Fibroblast of lung (primary cell): ENCODE measurements at regions not wholly inside any gene's neighbourhood (a gene's known extent, or its start where the extent isn't known, plus 50 kb on each side); places are given as distances from the start of the nearest gene placed in this dataset.

Experiments
- DNase-seq, 2 donors: peaks; one replicate each; pipeline versions ENCODE4 v3.0.0 to v3.0.0-alpha.2; 2010; ENCODE audit warnings: low read depth in 2 of 2
- H2AFZ ChIP-seq: 2 replicates; pipeline ENCODE4 v1.5.1; 2012; ENCODE audit warnings: low read length, control low read depth, inconsistent platforms
- H3K27ac ChIP-seq: 2 replicates; pipeline ENCODE4 v1.5.1; 2011; ENCODE audit warnings: low read length, control low read depth; ENCODE audit not compliant: insufficient read depth
- H3K27me3 ChIP-seq: 2 replicates; pipeline ENCODE4 v1.5.1; 2011; ENCODE audit warnings: mild to moderate bottlenecking, low read length; ENCODE audit not compliant: control insufficient read depth, insufficient read depth
- H3K36me3 ChIP-seq: 2 replicates; pipeline ENCODE4 v1.5.1; 2011; ENCODE audit warnings: low read length; ENCODE audit not compliant: control insufficient read depth, insufficient read depth
- H3K4me1 ChIP-seq: 2 replicates; pipeline ENCODE4 v1.5.1; 2011; ENCODE audit warnings: low read length; ENCODE audit not compliant: control insufficient read depth, insufficient read depth; ENCODE audit errors: extremely low read depth
- H3K4me2 ChIP-seq: 2 replicates; pipeline ENCODE4 v1.5.1; 2011; ENCODE audit warnings: low read length, control low read depth; ENCODE audit not compliant: insufficient read depth; ENCODE audit errors: extremely low read depth
- H3K4me3 ChIP-seq, 4 experiments: fragments of 200-600 bp in 1 of 4; sonication (generic) in 1 of 4; replicated peaks in 1 of 4; 2 replicates each; pipeline ENCODE4 v1.5.1; 2011 to 2016; ENCODE audit warnings: low read length in 4 of 4, low read depth in 3 of 4, mild to moderate bottlenecking in 3 of 4, control low read depth in 2 of 4, inconsistent platforms in 1 of 4, mixed read lengths in 1 of 4; ENCODE audit not compliant: insufficient read depth in 1 of 4; ENCODE audit errors: control extremely low read depth in 1 of 4
- H3K79me2 ChIP-seq: 2 replicates; pipeline ENCODE4 v1.5.1; 2012; ENCODE audit warnings: mild to moderate bottlenecking, low read length, inconsistent platforms; ENCODE audit not compliant: control insufficient read depth, insufficient read depth
- H3K9ac ChIP-seq: 2 replicates; pipeline ENCODE4 v1.5.1; 2011; ENCODE audit warnings: mild to moderate bottlenecking, low read length, control low read depth; ENCODE audit not compliant: insufficient read depth
- H3K9me3 ChIP-seq: 2 replicates; pipeline ENCODE4 v1.5.1; 2012; ENCODE audit warnings: low read depth, low read length; ENCODE audit not compliant: control insufficient read depth, insufficient read depth
- H4K20me1 ChIP-seq: 2 replicates; pipeline ENCODE4 v1.5.1; 2011; ENCODE audit warnings: low read length; ENCODE audit not compliant: control insufficient read depth, insufficient read depth; ENCODE audit errors: extremely low read depth
- EZH2 ChIP-seq: IDR thresholded peaks from 2 replicates; pipeline ENCODE4 v1.5.1; 2012; ENCODE audit warnings: low read length, control low read depth, mild to moderate bottlenecking; ENCODE audit errors: missing control alignments
- TF ChIP-seq, protein P1 (sequence below), 2 donors: IDR thresholded peaks in 1 of 2; conservative IDR thresholded peaks in 1 of 2; 1 replicate in 1 of 2; 2 replicates in 1 of 2; pipeline ENCODE4 v1.5.1; 2011 to 2012; ENCODE audit warnings: low read length in 2 of 2, control low read depth in 1 of 2, inconsistent platforms in 1 of 2, low read depth in 1 of 2, mild to moderate bottlenecking in 1 of 2

DNA sequence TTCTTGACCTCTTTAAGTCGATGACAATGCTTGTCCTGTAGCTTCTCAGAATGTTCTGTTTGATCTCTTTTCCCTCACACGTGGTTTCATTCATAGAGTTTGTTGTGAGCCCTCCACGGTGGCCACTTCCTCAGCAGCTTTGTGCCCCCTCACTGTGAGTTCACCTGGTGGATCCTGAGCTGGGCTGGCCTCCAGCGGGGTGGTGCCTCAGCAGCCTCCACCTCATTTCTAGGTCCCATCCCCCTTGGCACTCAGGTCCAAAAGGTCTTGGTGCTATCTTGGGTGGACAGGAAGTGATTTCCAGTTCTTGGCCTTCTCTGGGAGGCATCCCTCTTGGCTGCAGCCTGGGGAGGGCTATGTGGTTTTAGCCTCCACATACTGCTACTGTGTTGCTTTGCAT is 203.2 kb upstream of the WSCD1 start:
- Histone ChIP-seq H3K4me3 (no peak overlapping the region), H3K27ac (no peak overlapping the region), H3K9ac (no peak overlapping the region), H3K27me3 (no peaks in the 10 kb centered on the region), H4K20me1 (no peaks in the 10 kb centered on the region), H3K9me3 (no peaks in the 10 kb centered on the region), H2AFZ (no peak overlapping the region), H3K36me3 (no peaks in the 10 kb centered on the region), H3K4me1 (no peaks in the 10 kb centered on the region), H3K4me2 (no peak overlapping the region), H3K79me2 (no peaks in the 10 kb centered on the region)
- DNase-seq, result no peak
- TF ChIP-seq, protein P1, sequence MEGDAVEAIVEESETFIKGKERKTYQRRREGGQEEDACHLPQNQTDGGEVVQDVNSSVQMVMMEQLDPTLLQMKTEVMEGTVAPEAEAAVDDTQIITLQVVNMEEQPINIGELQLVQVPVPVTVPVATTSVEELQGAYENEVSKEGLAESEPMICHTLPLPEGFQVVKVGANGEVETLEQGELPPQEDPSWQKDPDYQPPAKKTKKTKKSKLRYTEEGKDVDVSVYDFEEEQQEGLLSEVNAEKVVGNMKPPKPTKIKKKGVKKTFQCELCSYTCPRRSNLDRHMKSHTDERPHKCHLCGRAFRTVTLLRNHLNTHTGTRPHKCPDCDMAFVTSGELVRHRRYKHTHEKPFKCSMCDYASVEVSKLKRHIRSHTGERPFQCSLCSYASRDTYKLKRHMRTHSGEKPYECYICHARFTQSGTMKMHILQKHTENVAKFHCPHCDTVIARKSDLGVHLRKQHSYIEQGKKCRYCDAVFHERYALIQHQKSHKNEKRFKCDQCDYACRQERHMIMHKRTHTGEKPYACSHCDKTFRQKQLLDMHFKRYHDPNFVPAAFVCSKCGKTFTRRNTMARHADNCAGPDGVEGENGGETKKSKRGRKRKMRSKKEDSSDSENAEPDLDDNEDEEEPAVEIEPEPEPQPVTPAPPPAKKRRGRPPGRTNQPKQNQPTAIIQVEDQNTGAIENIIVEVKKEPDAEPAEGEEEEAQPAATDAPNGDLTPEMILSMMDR (conservative IDR thresholded peaks at IDR 0.05 in 1 of 2, IDR thresholded peaks at IDR 0.05 in 1 of 2; ENCODE audit: low read depth in 1 of 2, low read length in 2 of 2), result no peak
- no peak for TF ChIP-seq EZH2

DNA sequence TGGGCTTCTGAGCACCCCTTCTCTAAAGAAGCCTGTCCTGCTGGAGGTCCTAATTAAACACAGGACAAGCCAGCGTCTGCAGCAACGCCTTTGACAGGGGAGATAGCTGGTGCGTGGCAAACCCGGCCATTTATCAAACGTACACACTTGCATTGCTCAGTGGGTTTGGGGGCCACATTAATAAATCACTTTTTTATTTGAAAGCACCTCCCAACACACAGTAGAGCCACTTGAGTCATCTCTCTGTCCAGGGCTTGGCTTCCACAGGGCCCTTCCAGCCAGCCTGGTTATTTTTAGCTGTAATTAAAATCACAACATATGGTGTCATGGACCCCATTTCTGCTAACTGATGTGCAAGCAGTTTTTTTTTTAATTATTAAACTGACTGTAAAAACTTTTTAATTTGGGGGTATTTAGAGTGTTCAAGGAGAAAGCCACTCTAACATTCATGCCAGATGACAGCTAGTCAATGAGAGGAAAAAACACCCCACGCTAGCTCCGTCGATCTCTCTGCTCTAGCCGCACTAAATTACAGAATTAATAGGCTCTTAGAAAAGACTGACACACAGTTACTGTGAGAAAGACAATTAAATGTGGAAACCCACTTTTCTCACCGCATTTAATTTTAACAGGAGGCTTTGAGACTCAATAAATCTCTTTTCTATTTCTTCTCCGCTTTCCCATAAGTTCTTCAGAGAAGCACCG is 201.0 kb upstream of the WSCD1 start:
- DNase-seq, result no peak
- Histone ChIP-seq H2AFZ (no peak overlapping the region), H3K4me3 (no peak overlapping the region), H3K27ac (no peak overlapping the region), H3K4me2 (no peak overlapping the region), H3K9me3 (no peaks in the 10 kb centered on the region), H4K20me1 (no peaks in the 10 kb centered on the region), H3K36me3 (no peaks in the 10 kb centered on the region), H3K9ac (no peak overlapping the region), H3K4me1 (no peaks in the 10 kb centered on the region), H3K79me2 (no peaks in the 10 kb centered on the region), H3K27me3 (no peaks in the 10 kb centered on the region)
- TF ChIP-seq, protein P1 (conservative IDR thresholded peaks at IDR 0.05 in 1 of 2, IDR thresholded peaks at IDR 0.05 in 1 of 2; ENCODE audit: low read depth in 1 of 2, low read length in 2 of 2), result no peak
- no peak for TF ChIP-seq EZH2

DNA sequence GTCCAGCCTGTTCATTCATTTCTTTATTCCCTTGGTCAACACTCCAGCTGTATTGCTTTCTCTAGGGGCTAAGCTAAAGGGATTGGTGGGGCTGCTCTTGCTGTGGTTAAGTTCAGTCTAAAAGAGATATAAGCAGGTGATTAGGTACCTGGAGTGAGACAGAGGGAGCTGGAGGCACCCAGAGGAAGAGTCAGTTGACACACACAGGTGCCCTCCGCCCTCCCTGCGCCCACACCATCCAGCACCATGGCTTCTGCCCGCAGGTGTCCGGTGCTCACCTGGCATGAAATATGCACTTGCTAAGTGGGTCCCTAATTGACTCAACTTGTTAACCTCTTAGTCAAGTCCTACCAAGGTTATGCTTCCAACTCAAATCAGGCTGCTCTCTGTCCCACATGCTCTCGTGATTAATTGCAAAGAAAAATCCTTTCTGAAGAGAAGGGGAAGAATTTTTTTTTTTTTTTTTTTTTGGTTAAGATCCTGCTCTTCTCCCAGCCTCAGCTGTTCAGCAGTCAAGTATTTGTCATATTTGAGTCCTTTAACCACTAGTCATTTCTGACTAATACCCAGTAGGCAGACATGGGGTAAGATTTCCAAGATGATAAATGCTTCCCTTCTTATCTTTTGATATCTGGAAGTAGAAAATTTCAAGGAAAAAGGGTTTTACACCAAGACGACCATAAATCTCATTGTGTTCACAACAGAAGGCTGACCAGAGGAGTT is 199.8 kb upstream of the WSCD1 start:
- H3K27me3 ChIP-seq, result no peaks in the 10 kb centered on the region
- no peak overlapping the region for H2AFZ ChIP-seq
- no peak for DNase-seq
- no peaks in the 10 kb centered on the region for H3K4me1 ChIP-seq
- no peaks in the 10 kb centered on the region for H3K36me3 ChIP-seq
- no peak overlapping the region for H3K9ac ChIP-seq
- H3K9me3 ChIP-seq, result no peaks in the 10 kb centered on the region
- no peak overlapping the region for H3K27ac ChIP-seq
- no peak overlapping the region for H3K4me2 ChIP-seq
- no peaks in the 10 kb centered on the region for H3K79me2 ChIP-seq
- H4K20me1 ChIP-seq, result no peaks in the 10 kb centered on the region
- no peak overlapping the region for H3K4me3 ChIP-seq
- TF ChIP-seq, protein P1 (conservative IDR thresholded peaks at IDR 0.05 in 1 of 2, IDR thresholded peaks at IDR 0.05 in 1 of 2; ENCODE audit: low read depth in 1 of 2, low read length in 2 of 2), result no peak
- TF ChIP-seq EZH2, result no peak
